Ectodermal cell (in vitro differentiated cells): ENCODE measurements at regions not wholly inside any gene's neighbourhood (a gene's known extent, or its start where the extent isn't known, plus 50 kb on each side); places are given as distances from the start of the nearest gene placed in this dataset.
"Not testable (repeated sequence)": the region's sequence is repeated elsewhere in the genome, so short reads cannot be mapped to it uniquely, and the experiment has no call there.

Experiments used
- H3K27ac ChIP-seq: 2 replicates; pipeline ENCODE4 v1.7.0; 2013; ENCODE audit warnings: mild to moderate bottlenecking, low read depth, low read length; ENCODE audit not compliant: insufficient read depth, poor library complexity, severe bottlenecking
- H3K27me3 ChIP-seq: 2 replicates; pipeline ENCODE4 v1.7.0; 2013; ENCODE audit warnings: mild to moderate bottlenecking, low read length; ENCODE audit not compliant: insufficient read depth, control insufficient read depth, poor library complexity, severe bottlenecking
- H3K36me3 ChIP-seq: one replicate; pipeline ENCODE4 v1.7.0; 2013; ENCODE audit warnings: low read length; ENCODE audit not compliant: control insufficient read depth, insufficient read depth
- H3K4me1 ChIP-seq: one replicate; pipeline ENCODE4 v1.7.0; 2013; ENCODE audit warnings: low read length; ENCODE audit not compliant: control insufficient read depth, insufficient read depth
- H3K4me3 ChIP-seq: 2 replicates; pipeline ENCODE4 v1.7.0; 2013; ENCODE audit warnings: low read depth, low read length, control low read depth; ENCODE audit not compliant: insufficient read depth
- H3K9me3 ChIP-seq: 2 replicates; pipeline ENCODE4 v1.7.0; 2013; ENCODE audit warnings: mild to moderate bottlenecking, low read length, moderate library complexity; ENCODE audit not compliant: control insufficient read depth
- WGBS, 2 experiments: methylation state at CpG; one replicate each; pipeline ENCODE4 v1.1.7; 2013; ENCODE audit warnings: missing lambda C conversion rate in 2 of 2; 5-methylcytosine and 5-hydroxymethylcytosine counted together

- Histone ChIP-seq H3K27ac (no peak overlapping the region), H3K4me1 (peaks cover 14% of the 10 kb centered on the region), H3K4me3 (no peak overlapping the region), H3K27me3 (peaks cover 34% of the 10 kb centered on the region), H3K36me3 (no peaks in the 10 kb centered on the region), H3K9me3 (no peaks in the 10 kb centered on the region)
These were observed 157.9 kb upstream of the SLC7A11 start for GRCh38 chr4:138400066-138400465.

- Histone ChIP-seq H3K27ac (no peak overlapping the region), H3K36me3 (no peaks in the 10 kb centered on the region), H3K9me3 (no peaks in the 10 kb centered on the region), H3K4me3 (no peak overlapping the region), H3K4me1 (peaks cover 18% of the 10 kb centered on the region), H3K27me3 (peaks cover 34% of the 10 kb centered on the region)
These were observed 156.9 kb upstream of the SLC7A11 start for GRCh38 chr4:138399081-138399480.

GRCh38 chr4:138398322-138398721, 156.2 kb upstream of the SLC7A11 start:
- no peak overlapping the region for H3K4me3 ChIP-seq
- H3K4me1 ChIP-seq = peaks cover 18% of the 10 kb centered on the region
- H3K36me3 ChIP-seq = no peaks in the 10 kb centered on the region
- H3K9me3 ChIP-seq = no peaks in the 10 kb centered on the region
- peaks cover 34% of the 10 kb centered on the region for H3K27me3 ChIP-seq
- no peak overlapping the region for H3K27ac ChIP-seq

- Histone ChIP-seq H3K9me3 (no peaks in the 10 kb centered on the region), H3K27ac (no peak overlapping the region), H3K4me3 (no peak overlapping the region), H3K4me1 (peaks cover 15% of the 10 kb centered on the region), H3K36me3 (no peaks in the 10 kb centered on the region), H3K27me3 (peaks cover 19% of the 10 kb centered on the region)
- 80 to 97% methylated on average over 1 of the region's 2 CpGs for WGBS, 2 experiments
These were observed 151.9 kb upstream of the SLC7A11 start for GRCh38 chr4:138393886-138394610.

GRCh38 chr4:138392751-138393308, 150.7 kb upstream of the SLC7A11 start:
- H3K4me1 ChIP-seq = peaks cover 5% of the 10 kb centered on the region
- 95% methylated on average over 4 of the region's 4 CpGs for WGBS, 2 experiments
- no peak overlapping the region for H3K4me3 ChIP-seq
- no peak overlapping the region for H3K27ac ChIP-seq
- H3K9me3 ChIP-seq = no peaks in the 10 kb centered on the region
- H3K36me3 ChIP-seq = no peaks in the 10 kb centered on the region
- peaks cover 18% of the 10 kb centered on the region for H3K27me3 ChIP-seq

- H3K27ac ChIP-seq = no peak overlapping the region
- peaks cover 5% of the 10 kb centered on the region for H3K4me1 ChIP-seq
- WGBS, 2 experiments = 67 to 82% methylated on average over 2 of the region's 2 CpGs
- H3K4me3 ChIP-seq = no peak overlapping the region
- H3K36me3 ChIP-seq = no peaks in the 10 kb centered on the region
- peaks cover under 1% of the 10 kb centered on the region for H3K27me3 ChIP-seq
- H3K9me3 ChIP-seq = no peaks in the 10 kb centered on the region
These were observed 148.0 kb upstream of the SLC7A11 start for GRCh38 chr4:138389976-138390685.

- WGBS, 2 experiments = 35 to 53% methylated on average over 1 of the region's 1 CpG
- peaks cover 4% of the 10 kb centered on the region for H3K9me3 ChIP-seq
- no peak overlapping the region for H3K4me3 ChIP-seq
- H3K4me1 ChIP-seq = no peaks in the 10 kb centered on the region
- no peaks in the 10 kb centered on the region for H3K36me3 ChIP-seq
- no peaks in the 10 kb centered on the region for H3K27me3 ChIP-seq
- H3K27ac ChIP-seq = no peak overlapping the region
These were observed 132.8 kb upstream of the SLC7A11 start for GRCh38 chr4:138374947-138375346.

GRCh38 chr4:138367942-138368341, 125.8 kb upstream of the SLC7A11 start:
- Histone ChIP-seq H3K27me3 (no peaks in the 10 kb centered on the region), H3K36me3 (no peaks in the 10 kb centered on the region), H3K4me3 (no peak overlapping the region), H3K27ac (no peak overlapping the region), H3K9me3 (no peaks in the 10 kb centered on the region), H3K4me1 (no peaks in the 10 kb centered on the region)

GRCh38 chr4:138352446-138352845, 110.3 kb upstream of the SLC7A11 start:
- H3K27me3 ChIP-seq, H3K4me3 ChIP-seq, H3K9me3 ChIP-seq, H3K27ac ChIP-seq, H3K36me3 ChIP-seq, H3K4me1 ChIP-seq: not testable (repeated sequence)
- 92 to 95% methylated on average over 3 of the region's 3 CpGs for WGBS, 2 experiments

- Histone ChIP-seq H3K36me3 (no peaks in the 10 kb centered on the region), H3K4me3 (no peak overlapping the region), H3K27me3 (no peaks in the 10 kb centered on the region), H3K9me3 (no peaks in the 10 kb centered on the region), H3K4me1 (no peaks in the 10 kb centered on the region), H3K27ac (no peak overlapping the region)
- 45 to 63% methylated on average over 2 to 3 of the region's 3 CpGs for WGBS, 2 experiments
These were observed 105.9 kb upstream of the SLC7A11 start for GRCh38 chr4:138348055-138348454.
